Suppressor macrophage treated with lipopolysaccharide for 4 hours (primary cell): ENCODE measurements at regions not wholly inside any gene's neighbourhood (a gene's known extent, or its start where the extent isn't known, plus 50 kb on each side); places are given as distances from the start of the nearest gene placed in this dataset.

Experiments used
- DNase-seq: peaks from one replicate; pipeline ENCODE4 v3.0.0-alpha.2; 2020

GRCh38 chr5:148913985-148914431, 87.6 kb downstream of the ADRB2 start:
- DNase-seq = no peak

GRCh38 chr5:148915224-148915817, 88.9 kb downstream of the ADRB2 start:
- DNase-seq = no peak

GRCh38 chr5:148920646-148921288, 94.4 kb downstream of the ADRB2 start:
- DNase-seq = no peak

GRCh38 chr5:148921350-148921749, 94.9 kb downstream of the ADRB2 start:
- no peak for DNase-seq

- DNase-seq = no peak
Observed at GRCh38 chr5:148922606-148923005, 96.2 kb downstream of the ADRB2 start.

GRCh38 chr5:148923023-148923422, 96.6 kb downstream of the ADRB2 start:
- no peak for DNase-seq

GRCh38 chr5:148924817-148925216, 98.4 kb downstream of the ADRB2 start:
- no peak for DNase-seq

GRCh38 chr5:148926207-148926606, 99.8 kb downstream of the ADRB2 start:
- DNase-seq = no peak

- DNase-seq = no peak
Observed at GRCh38 chr5:148927307-148927946, 101.0 kb downstream of the ADRB2 start.

- no peak for DNase-seq
Observed at GRCh38 chr5:148928141-148928540, 101.7 kb downstream of the ADRB2 start.

- DNase-seq = no peak
Observed at GRCh38 chr5:148931453-148932057, 105.1 kb downstream of the ADRB2 start.

- DNase-seq = no peak
Observed at GRCh38 chr5:148932355-148932935, 106.0 kb downstream of the ADRB2 start.

- DNase-seq = no peak
Observed at GRCh38 chr5:148933903-148934432, 107.6 kb downstream of the ADRB2 start.

GRCh38 chr5:148934895-148935400, 108.5 kb downstream of the ADRB2 start:
- DNase-seq = no peak

GRCh38 chr5:148937239-148937638, 110.8 kb downstream of the ADRB2 start:
- DNase-seq = no peak

- no peak for DNase-seq
Observed at GRCh38 chr5:148937830-148938521, 111.6 kb downstream of the ADRB2 start.

- DNase-seq = no peak
Observed at GRCh38 chr5:148938522-148938882, 112.1 kb downstream of the ADRB2 start.

GRCh38 chr5:148939676-148940075, 113.3 kb downstream of the ADRB2 start:
- DNase-seq = no peak

- no peak for DNase-seq
Observed at GRCh38 chr5:148941810-148942209, 115.4 kb downstream of the ADRB2 start.

- no peak for DNase-seq
Observed at GRCh38 chr5:148949841-148950470, 112.9 kb downstream of the SH3TC2 start.

- DNase-seq = no peak
Observed at GRCh38 chr5:148950471-148950863, 112.4 kb downstream of the SH3TC2 start.

GRCh38 chr5:148950892-148951291, 112.0 kb downstream of the SH3TC2 start:
- DNase-seq = no peak
